Osteocyte (in vitro differentiated cells): ENCODE measurements at regions not wholly inside any gene's neighbourhood (a gene's known extent, or its start where the extent isn't known, plus 50 kb on each side); places are given as distances from the start of the nearest gene placed in this dataset.

Experiments used
- DNase-seq: peaks from one replicate; pipeline ENCODE4 v3.0.0; 2021; ENCODE audit warnings: mixed read lengths; ENCODE audit not compliant: unreplicated experiment; ENCODE audit errors: extremely low spot score
- H3K27ac Mint-ChIP-seq: one replicate; pipeline ENCODE4 v1.8.0; 2021; ENCODE audit warnings: mild to moderate bottlenecking, mixed read lengths; ENCODE audit not compliant: unreplicated experiment
- H3K27me3 Mint-ChIP-seq: one replicate; pipeline ENCODE4 v1.8.0; 2021; ENCODE audit warnings: mixed read lengths; ENCODE audit not compliant: unreplicated experiment
- H3K36me3 Mint-ChIP-seq: one replicate; pipeline ENCODE4 v1.8.0; 2021; ENCODE audit warnings: mixed read lengths; ENCODE audit not compliant: unreplicated experiment
- H3K4me1 Mint-ChIP-seq: one replicate; pipeline ENCODE4 v1.8.0; 2021; ENCODE audit warnings: mixed read lengths; ENCODE audit not compliant: unreplicated experiment
- H3K4me3 Mint-ChIP-seq: one replicate; pipeline ENCODE4 v1.8.0; 2021; ENCODE audit warnings: mild to moderate bottlenecking, moderate library complexity, mixed read lengths; ENCODE audit not compliant: unreplicated experiment
- H3K9me3 Mint-ChIP-seq: one replicate; pipeline ENCODE4 v1.8.0; 2021; ENCODE audit warnings: mixed read lengths; ENCODE audit not compliant: unreplicated experiment
- TF ChIP-seq, protein P1 (sequence below): fragments of 200-600 bp; sonication (generic); IDR thresholded peaks from 2 replicates; pipeline ENCODE4 v1.5.0; 2021; ENCODE audit warnings: antibody characterized with exemption, mild to moderate bottlenecking, moderate library complexity

GRCh38 chr22:48902001-48902869, 925.4 kb downstream of the BRD1 start:
- peak; percentile 84 for DNase-seq
- Mint-ChIP-seq H3K36me3 (no peaks in the 10 kb centered on the region), H3K27ac (no peak overlapping the region), H3K27me3 (peaks cover 6% of the 10 kb centered on the region), H3K4me1 (no peaks in the 10 kb centered on the region), H3K9me3 (no peaks in the 10 kb centered on the region), H3K4me3 (no peak overlapping the region)
- TF ChIP-seq, protein P1, sequence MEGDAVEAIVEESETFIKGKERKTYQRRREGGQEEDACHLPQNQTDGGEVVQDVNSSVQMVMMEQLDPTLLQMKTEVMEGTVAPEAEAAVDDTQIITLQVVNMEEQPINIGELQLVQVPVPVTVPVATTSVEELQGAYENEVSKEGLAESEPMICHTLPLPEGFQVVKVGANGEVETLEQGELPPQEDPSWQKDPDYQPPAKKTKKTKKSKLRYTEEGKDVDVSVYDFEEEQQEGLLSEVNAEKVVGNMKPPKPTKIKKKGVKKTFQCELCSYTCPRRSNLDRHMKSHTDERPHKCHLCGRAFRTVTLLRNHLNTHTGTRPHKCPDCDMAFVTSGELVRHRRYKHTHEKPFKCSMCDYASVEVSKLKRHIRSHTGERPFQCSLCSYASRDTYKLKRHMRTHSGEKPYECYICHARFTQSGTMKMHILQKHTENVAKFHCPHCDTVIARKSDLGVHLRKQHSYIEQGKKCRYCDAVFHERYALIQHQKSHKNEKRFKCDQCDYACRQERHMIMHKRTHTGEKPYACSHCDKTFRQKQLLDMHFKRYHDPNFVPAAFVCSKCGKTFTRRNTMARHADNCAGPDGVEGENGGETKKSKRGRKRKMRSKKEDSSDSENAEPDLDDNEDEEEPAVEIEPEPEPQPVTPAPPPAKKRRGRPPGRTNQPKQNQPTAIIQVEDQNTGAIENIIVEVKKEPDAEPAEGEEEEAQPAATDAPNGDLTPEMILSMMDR: no peak

- Mint-ChIP-seq H3K36me3 (no peaks in the 10 kb centered on the region), H3K9me3 (no peaks in the 10 kb centered on the region), H3K27ac (no peak overlapping the region), H3K4me1 (no peaks in the 10 kb centered on the region), H3K27me3 (no peaks in the 10 kb centered on the region), H3K4me3 (no peak overlapping the region)
- DNase-seq: peak; percentile 75
- TF ChIP-seq, protein P1: no peak
These were observed 926.3 kb downstream of the BRD1 start for GRCh38 chr22:48901324-48901723.

DNA sequence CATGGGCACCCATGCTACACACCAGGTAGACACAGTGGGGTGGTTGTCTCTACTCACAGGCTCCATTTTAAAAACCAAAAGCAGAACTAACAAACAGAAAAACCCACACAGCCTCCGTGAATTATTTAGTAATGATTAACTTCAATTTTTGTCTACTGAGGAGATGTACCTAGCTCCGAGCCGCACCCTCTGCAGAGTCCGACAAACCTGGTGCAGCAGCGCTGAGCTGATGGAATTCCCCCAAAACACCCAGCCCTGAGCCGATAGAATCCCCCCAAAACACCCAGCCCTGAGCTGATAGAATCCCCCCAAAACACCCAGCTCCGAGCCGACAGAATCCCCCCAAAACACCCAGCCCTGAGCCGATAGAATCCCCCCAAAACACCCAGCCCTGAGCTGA, 927.0 kb downstream of the BRD1 start:
- H3K9me3 Mint-ChIP-seq: no peaks in the 10 kb centered on the region

DNA sequence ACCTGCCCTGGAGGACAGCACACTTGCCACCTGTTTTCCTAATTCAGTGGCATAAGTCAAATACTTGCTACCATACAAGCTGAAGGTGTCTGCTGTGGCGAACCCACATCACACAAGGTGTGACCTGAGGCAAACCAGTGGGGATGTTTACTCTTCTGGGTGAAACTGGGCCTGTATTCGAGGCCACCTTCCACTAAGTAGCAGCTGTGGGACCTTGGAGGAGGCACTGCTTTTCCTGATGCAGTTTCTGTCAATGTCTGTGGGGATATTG, 927.4 kb downstream of the BRD1 start:
- H3K27ac Mint-ChIP-seq: no peak overlapping the region
- H3K36me3 Mint-ChIP-seq: no peaks in the 10 kb centered on the region
- no peaks in the 10 kb centered on the region for H3K9me3 Mint-ChIP-seq
- H3K27me3 Mint-ChIP-seq: no peaks in the 10 kb centered on the region
- H3K4me1 Mint-ChIP-seq: no peaks in the 10 kb centered on the region
- peak; percentile 70 for DNase-seq
- H3K4me3 Mint-ChIP-seq: no peak overlapping the region
- TF ChIP-seq, protein P1: no peak

More for the DNA sequence above, 927.0 kb downstream of the BRD1 start:
- no peaks in the 10 kb centered on the region for H3K36me3 Mint-ChIP-seq
- no peaks in the 10 kb centered on the region for H3K4me1 Mint-ChIP-seq
- no peak overlapping the region for H3K27ac Mint-ChIP-seq
- TF ChIP-seq, protein P1: no peak
- peak; percentile 51 for DNase-seq
- H3K27me3 Mint-ChIP-seq: no peaks in the 10 kb centered on the region
- no peak overlapping the region for H3K4me3 Mint-ChIP-seq

DNA sequence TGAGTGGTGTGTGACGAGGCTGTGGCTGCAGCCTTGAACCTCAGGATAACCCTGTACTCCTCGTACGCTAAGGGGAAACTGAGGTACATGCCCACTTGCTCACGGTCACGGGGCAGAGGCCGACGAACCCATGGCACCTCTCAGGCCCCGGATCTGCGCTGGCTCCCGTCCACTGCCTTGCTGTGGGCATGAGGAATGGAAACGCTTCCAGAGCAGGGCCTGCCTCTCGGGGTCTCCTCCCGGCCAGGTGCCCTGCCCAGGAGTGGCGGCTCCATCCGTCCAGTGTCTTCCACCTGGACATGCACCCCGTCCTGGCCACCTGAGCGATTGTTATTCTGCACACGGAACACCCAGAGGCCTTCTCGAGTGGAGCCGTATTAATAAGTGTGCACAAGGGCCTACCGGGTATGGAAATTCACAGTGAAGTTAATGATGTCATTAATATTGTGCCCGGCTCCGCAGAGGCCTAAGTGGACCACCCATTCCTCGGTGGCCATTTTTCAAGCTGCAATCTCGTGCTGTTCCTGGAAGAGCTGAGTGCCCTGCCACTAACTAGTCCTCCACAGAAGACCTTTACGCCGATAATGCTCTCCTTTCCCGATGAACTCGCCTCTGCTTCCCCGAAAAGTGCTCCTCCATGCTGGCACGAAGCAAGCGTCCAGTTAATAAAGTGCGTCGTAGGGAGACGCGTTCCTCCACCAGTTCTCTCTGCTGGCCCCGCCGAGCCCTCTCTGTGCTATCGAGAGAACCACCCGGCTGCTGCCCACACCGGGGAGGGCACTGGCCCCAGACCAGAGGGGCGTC, 927.9 kb downstream of the BRD1 start:
- no peaks in the 10 kb centered on the region for H3K9me3 Mint-ChIP-seq
- no peak overlapping the region for H3K27ac Mint-ChIP-seq
- DNase-seq: peak; percentile 83
- no peak overlapping the region for H3K4me3 Mint-ChIP-seq
- no peaks in the 10 kb centered on the region for H3K4me1 Mint-ChIP-seq
- TF ChIP-seq, protein P1: no peak
- no peaks in the 10 kb centered on the region for H3K27me3 Mint-ChIP-seq
- no peaks in the 10 kb centered on the region for H3K36me3 Mint-ChIP-seq
